Ecto neural progenitor cell (in vitro differentiated cells): ENCODE measurements at regions not wholly inside any gene's neighbourhood (a gene's known extent, or its start where the extent isn't known, plus 50 kb on each side); places are given as distances from the start of the nearest gene placed in this dataset.
"Not testable (repeated sequence)": the region's sequence is repeated elsewhere in the genome, so short reads cannot be mapped to it uniquely, and the experiment has no call there.

Experiments
- DNase-seq: peaks from one replicate; pipeline ENCODE4 v3.0.0-alpha.2; 2018; ENCODE audit warnings: low spot score

- DNase-seq: no peak
Measured at GRCh38 chr1:81738875-81739274, 61.9 kb upstream of the ADGRL2 start.

- DNase-seq: no peak
Measured at GRCh38 chr1:81733480-81733879, 67.3 kb upstream of the ADGRL2 start.

DNA sequence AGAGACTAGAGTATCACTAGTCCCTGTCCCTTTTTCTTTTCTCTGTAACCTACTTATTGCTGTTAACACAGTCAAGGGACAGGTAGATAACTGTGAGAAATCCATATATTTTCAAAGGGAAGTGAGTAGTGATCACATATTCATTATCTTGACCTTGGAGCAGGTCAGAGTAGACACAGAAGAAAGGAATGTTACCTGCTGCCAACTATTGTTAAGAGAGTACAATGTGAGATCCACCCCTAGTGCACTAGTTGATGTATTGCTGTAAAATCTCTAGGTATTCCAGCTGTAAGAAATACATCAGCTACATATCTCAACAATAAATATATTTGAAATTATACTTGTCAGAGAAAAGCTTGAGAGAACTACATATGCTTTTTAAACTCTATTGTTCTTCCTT is 68.7 kb upstream of the ADGRL2 start:
- DNase-seq: no peak

GRCh38 chr1:81730881-81731280 is 69.9 kb upstream of the ADGRL2 start:
- DNase-seq: no peak

- not testable (repeated sequence) for DNase-seq
Measured at GRCh38 chr1:81730299-81730698, 70.4 kb upstream of the ADGRL2 start.

- DNase-seq: no peak
Measured at GRCh38 chr1:81729818-81730217, 70.9 kb upstream of the ADGRL2 start.

DNA sequence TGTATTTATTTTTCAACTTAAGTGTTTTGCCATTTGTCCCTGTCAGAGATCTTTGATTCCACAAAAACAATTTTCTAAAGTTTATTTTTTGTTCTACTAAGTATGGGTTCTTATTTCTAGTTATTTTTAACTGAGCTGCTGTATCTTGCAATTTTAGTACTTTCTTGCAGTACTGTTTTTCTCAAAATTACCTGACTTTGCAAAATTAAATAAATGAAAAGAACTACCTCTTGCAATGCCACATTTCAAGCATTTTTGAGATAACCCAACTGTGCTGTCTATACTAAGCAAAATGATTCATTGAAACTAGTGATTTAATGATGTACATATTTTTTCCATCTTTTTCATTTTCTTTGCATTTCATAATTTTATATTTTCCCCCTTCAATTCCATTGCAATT is 71.5 kb upstream of the ADGRL2 start:
- no peak for DNase-seq

DNA sequence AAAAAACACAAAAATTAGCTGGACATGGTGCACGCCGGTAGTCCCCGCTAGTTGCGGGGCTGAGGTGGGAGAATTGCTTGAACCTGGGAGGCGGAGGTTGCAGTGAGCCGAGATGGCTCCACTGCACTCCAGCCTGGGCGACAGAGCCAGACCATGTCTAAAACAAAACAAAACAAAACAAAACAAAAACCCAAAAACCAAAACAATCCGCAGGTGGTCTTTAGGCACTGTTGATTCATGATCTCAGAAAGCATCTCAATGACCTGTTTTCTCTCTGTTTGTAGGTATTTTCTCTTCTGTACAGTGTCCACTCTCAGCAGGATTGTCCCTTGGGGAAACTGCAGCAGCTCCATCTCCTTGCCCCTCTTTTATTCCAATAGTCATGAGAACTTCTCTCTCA is 74.9 kb upstream of the ADGRL2 start:
- no peak for DNase-seq

GRCh38 chr1:81722631-81723328 is 78.0 kb upstream of the ADGRL2 start:
- DNase-seq: not testable (repeated sequence)

DNA sequence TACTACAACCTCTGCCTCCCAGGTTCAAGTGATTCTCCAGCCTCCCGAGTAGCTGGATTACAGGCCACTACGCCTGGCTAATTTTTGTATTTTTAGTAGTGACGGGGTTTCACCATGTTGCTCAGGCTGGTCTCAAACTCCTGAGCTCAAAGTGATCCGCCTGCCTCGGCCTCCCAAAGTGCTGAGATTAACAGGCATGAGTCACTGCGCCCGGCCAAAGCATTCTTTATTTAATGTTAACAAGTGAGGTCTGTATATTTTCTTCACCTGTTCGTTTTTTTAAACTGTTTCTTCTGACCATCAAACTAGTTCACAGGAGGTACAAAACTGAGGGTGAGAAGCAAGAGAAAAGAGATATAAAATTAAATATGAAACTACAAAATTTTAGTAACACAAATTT is 80.5 kb upstream of the ADGRL2 start:
- DNase-seq: not testable (repeated sequence)

GRCh38 chr1:81717230-81717629 is 83.5 kb upstream of the ADGRL2 start:
- no peak for DNase-seq

DNA sequence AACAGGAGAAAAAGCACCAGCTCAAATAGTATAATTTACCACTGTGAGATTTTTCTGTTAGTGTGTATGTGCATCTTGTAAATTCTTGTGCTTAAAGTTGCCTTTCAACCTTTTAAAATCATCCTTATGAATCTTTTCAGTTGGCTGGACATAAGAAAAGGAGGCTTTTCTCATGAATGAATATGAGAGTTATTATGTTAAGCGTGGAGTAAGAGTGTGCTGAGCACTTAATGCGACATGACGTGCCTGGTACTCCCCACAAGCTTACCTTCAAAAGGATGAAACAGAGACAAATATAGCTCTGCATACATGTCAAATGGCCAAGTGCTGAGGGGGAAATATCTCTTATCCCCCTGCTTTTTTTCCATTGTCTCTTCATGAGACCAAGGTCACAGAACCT is 85.3 kb upstream of the ADGRL2 start:
- no peak for DNase-seq

DNA sequence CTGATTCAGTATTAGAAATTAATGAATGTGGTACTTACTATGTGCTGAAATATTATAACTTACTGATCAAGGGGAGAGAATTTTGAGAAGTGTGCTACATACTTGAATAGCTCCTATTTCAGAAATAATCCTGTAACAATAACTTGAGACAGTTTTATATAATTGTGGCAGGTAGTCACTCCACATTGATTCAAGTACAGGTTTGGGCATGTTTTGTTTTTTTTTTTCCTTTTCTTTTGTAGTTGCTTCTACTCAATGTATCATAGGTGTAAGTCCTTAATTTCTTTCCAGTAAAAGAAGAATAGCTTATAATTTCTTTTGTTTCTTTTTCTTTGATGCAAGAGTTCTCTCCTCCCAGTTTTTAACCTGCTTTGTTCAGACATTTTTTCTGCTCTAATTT is 86.1 kb upstream of the ADGRL2 start:
- DNase-seq: no peak

GRCh38 chr1:81712425-81712824 is 88.3 kb upstream of the ADGRL2 start:
- no peak for DNase-seq

- no peak for DNase-seq
Measured at GRCh38 chr1:81710857-81711256, 89.9 kb upstream of the ADGRL2 start.

DNA sequence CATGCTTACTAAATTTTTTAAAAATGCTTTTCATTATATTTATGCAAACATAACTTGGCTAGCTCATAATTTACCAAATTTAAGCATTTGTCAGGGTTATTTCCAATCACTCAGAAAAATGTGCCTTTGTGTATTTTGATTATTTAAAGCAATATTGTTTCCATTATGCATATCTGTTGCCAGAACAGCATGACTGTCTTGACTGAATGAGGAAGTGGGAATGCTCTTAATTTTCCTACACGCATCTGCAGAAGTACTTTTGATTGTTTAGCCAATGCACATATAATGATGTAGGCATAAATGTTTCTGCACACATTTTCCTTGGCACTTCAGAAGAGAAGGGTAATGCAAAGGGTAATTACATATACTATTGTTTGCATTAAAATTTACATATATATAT is 92.5 kb upstream of the ADGRL2 start:
- DNase-seq: no peak

DNA sequence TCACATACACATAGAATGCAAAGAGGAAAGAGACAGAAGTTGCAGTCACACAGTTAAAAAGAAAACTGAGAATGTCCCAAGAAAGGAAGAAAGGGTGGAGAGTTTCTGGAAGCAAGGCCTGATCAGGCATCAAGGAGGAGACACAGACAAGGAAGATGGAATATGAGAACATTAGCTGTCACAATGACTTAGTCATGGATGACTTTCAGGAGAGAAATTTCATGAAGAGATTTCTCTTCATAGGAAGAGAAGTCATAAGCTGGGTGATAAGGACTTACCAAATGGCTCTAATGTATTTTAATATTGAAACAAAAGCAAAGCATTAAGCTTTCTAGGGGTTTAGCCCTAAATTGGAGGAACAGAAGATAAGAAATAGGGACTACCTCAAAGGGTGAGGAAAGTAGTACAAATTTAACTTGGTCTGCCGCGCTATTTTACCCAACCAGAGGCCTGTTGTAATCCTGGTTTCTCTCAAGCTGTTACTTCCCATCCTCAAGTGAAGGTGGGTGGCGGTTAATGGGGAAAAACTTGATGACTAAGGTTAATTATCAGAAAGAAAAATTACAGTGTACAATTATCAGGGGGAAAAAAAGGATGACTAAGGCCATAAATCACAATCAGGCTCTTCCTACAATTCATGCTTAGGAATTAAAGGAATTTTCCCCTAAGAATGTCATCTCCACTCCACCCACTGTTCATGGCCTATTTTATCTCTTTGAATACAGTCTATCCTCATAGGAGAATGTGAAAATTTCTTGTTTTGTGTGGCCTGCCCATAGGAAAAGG is 93.9 kb upstream of the ADGRL2 start:
- no peak for DNase-seq

DNA sequence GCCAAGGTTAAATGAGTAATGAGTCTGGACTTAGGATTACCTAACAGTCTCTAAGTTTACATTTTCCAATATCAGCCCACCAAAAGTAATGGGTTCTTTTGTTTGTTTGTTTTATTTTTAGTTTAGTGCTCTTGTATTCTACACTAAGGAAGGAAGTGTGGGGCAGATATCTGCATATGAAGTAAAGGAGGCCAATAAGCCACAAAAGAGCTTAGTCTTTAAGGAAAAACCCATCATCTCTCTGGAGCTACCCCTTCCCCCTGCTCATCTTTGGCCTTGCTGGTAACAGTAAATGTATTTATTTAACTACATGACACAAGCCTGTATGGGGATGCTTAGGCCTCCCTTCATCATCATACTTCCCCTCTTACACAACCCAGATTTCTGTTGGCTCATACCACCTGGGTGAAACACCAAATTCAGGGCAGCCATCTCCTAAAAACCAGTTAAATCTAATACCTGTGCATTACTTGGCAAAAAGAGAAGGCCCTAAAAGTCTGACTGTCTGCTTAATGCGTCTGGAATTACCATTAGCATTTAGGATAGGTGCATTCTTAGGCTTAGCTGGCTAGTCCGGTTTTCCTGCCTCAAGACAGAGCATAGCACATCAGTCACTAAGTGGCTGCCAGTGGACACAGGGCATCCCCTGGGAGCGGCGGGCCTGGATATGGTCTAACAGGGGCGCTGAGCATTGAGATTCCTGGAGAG is 96.8 kb upstream of the ADGRL2 start:
- DNase-seq: no peak

DNA sequence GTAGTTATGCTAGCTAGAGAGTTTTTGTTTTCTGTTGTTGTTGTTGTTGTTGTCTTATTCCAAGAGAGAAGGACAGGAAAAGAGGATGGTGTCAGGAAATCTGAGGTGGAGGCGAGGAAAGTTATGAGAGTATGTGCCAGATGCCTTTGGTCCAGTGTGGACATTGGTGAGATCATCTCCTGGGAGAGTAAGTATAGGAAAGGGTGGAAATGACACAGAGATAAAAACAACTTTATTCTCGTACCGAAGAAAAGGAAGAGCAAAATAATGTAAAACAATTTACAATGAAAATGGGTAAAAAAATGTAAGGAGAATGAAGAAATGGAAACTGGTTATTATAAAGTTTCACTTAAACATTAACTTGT is 97.4 kb upstream of the ADGRL2 start:
- no peak for DNase-seq

GRCh38 chr1:81702903-81703302 is 97.8 kb upstream of the ADGRL2 start:
- DNase-seq: no peak

DNA sequence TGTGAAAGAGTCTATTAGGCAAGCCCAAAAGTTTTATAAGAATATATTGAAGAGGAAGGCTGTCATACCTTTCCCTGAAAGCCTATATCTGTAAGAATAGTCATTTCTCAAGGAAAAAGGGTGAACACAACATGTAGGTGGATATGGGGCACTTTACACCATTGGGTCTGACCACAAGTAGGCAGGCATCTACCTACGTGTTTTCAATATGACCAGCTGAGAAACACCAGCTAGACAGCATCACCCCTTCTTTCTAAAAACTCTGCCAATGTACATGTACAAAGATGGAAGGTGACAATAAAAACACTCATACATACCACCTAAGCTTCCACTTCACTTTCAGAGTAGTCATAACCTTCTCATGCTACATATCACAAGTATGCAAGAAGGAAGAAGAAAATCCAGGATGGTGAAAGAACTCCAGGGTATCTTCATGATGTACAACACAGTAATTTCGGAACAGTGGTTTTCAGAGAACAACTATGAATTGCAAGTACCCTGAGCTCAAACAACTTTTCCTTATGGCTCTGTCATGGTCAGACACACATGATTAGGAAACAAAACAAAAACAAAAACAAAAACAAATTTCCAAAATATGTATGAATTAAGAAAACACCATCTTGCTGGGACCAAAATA is 98.5 kb upstream of the ADGRL2 start:
- DNase-seq: no peak

- DNase-seq: no peak
Measured at GRCh38 chr1:81700728-81701470, 99.8 kb upstream of the ADGRL2 start.
